HEK293T (cell line): ENCODE measurements at regions not wholly inside any gene's neighbourhood (a gene's known extent, or its start where the extent isn't known, plus 50 kb on each side); places are given as distances from the start of the nearest gene placed in this dataset.

Experiments
- CTCF ChIA-PET: fragments of 350-600 bp; formaldehyde crosslinking; extraction: SDS; loops from one replicate; lab custom pipeline; 2021; ENCODE audit warnings: antibody characterized with exemption, inconsistent platforms; lab: Yijun Ruan, JAX
- POLR2A ChIA-PET: fragments of 350-600 bp; formaldehyde crosslinking; extraction: SDS; loops from one replicate; lab custom pipeline; 2020; ENCODE audit warnings: antibody characterized with exemption, inconsistent platforms; lab: Yijun Ruan, JAX
- DNase-seq: peaks from one replicate; pipeline ENCODE4 v3.0.0; 2012; ENCODE audit warnings: mixed read lengths; ENCODE audit errors: extremely low spot score
- ARNT ChIP-seq: fragments of 450-650 bp; IDR thresholded peaks from 2 replicates; pipeline ENCODE4 v1.6.1; 2017; ENCODE audit warnings: mild to moderate bottlenecking
- BHLHE40 ChIP-seq: fragments of 450-650 bp; IDR thresholded peaks from 2 replicates; pipeline ENCODE4 v1.6.1; 2016; ENCODE audit warnings: mild to moderate bottlenecking, moderate library complexity, borderline replicate concordance
- CTBP1 ChIP-seq: fragments of 450-650 bp; IDR thresholded peaks from 2 replicates; pipeline ENCODE4 v1.6.1; 2016; ENCODE audit warnings: borderline replicate concordance
- ELF4 ChIP-seq: fragments of 450-650 bp; IDR thresholded peaks from 2 replicates; pipeline ENCODE4 v1.6.1; 2017; ENCODE audit warnings: antibody characterized with exemption
- FOXA1 ChIP-seq: fragments of 450-650 bp; IDR thresholded peaks from 2 replicates; pipeline ENCODE4 v1.6.1; 2016; ENCODE audit warnings: mild to moderate bottlenecking
- FOXK2 ChIP-seq: fragments of 450-650 bp; IDR thresholded peaks from 2 replicates; pipeline ENCODE4 v1.6.1; 2016; ENCODE audit warnings: mild to moderate bottlenecking
- FOXM1 ChIP-seq: fragments of 450-650 bp; IDR thresholded peaks from 2 replicates; pipeline ENCODE4 v1.6.1; 2017; ENCODE audit warnings: mild to moderate bottlenecking, borderline replicate concordance
- HDGF ChIP-seq: fragments of 450-650 bp; IDR thresholded peaks from 2 replicates; pipeline ENCODE4 v1.6.1; 2017; ENCODE audit warnings: antibody characterized with exemption, borderline replicate concordance
- L3MBTL2 ChIP-seq: fragments of 450-650 bp; conservative IDR thresholded peaks from 2 replicates; pipeline ENCODE4 v1.6.1; 2016; ENCODE audit warnings: mild to moderate bottlenecking
- LEF1 ChIP-seq: fragments of 450-650 bp; IDR thresholded peaks from 2 replicates; pipeline ENCODE4 v1.6.1; 2017; ENCODE audit warnings: mild to moderate bottlenecking, borderline replicate concordance
- NFRKB ChIP-seq: fragments of 450-650 bp; IDR thresholded peaks from 2 replicates; pipeline ENCODE4 v1.6.1; 2016; ENCODE audit warnings: mild to moderate bottlenecking, moderate library complexity
- PKNOX1 ChIP-seq: fragments of 450-650 bp; IDR thresholded peaks from 2 replicates; pipeline ENCODE4 v1.6.1; 2016
- SP1 ChIP-seq: fragments of 450-650 bp; IDR thresholded peaks from 2 replicates; pipeline ENCODE4 v1.6.1; 2017
- SUZ12 ChIP-seq: fragments of 450-650 bp; IDR thresholded peaks from 2 replicates; pipeline ENCODE4 v1.6.1; 2016; ENCODE audit warnings: mild to moderate bottlenecking
- TARDBP ChIP-seq: fragments of 450-650 bp; IDR thresholded peaks from 2 replicates; pipeline ENCODE4 v1.6.1; 2016
- ZNF384 ChIP-seq: fragments of 450-650 bp; IDR thresholded peaks from 2 replicates; pipeline ENCODE4 v1.6.1; 2016

GRCh38 chr13:67652887-67653286 is 422.8 kb upstream of the PCDH9 start:
- no peak for DNase-seq
- POLR2A ChIA-PET: no interaction called here
- TF ChIP-seq ZNF384 (peak; percentile 65), FOXA1 (no peak), CTBP1 (peak; percentile 87), FOXM1 (no peak), PKNOX1 (peak; percentile 96), BHLHE40 (no peak)
- CTCF ChIA-PET: interaction anchor here (0.7 to 1.7 kb wide), 3 partner anchors 10 to 167 kb away, joined by 3 to 4 read pairs (median 4); no protein-coding TSS in a partner anchor

- ChIA-PET POLR2A (no interaction called here), CTCF (interaction anchor here (1.7 kb wide), 1 partner anchor 9 kb away, joined by 4 read pairs; no protein-coding TSS in a partner anchor)
- peak; percentile 51 for DNase-seq
- TF ChIP-seq L3MBTL2 (peak; percentile 73), BHLHE40 (no peak), FOXK2 (no peak), CTBP1 (no peak), FOXA1 (no peak)
Measured at GRCh38 chr13:67651908-67652465, 421.9 kb upstream of the PCDH9 start.

GRCh38 chr13:67650471-67650870 is 420.3 kb upstream of the PCDH9 start:
- ChIA-PET CTCF (no interaction called here), POLR2A (no interaction called here)
- TF ChIP-seq ZNF384: no peak
- no peak for TF ChIP-seq L3MBTL2
- no peak for TF ChIP-seq ARNT
- no peak for TF ChIP-seq PKNOX1
- no peak for DNase-seq

GRCh38 chr13:67645874-67646467 is 415.8 kb upstream of the PCDH9 start:
- POLR2A ChIA-PET: no interaction called here
- CTCF ChIA-PET: no interaction called here

GRCh38 chr13:67643516-67644055 is 413.4 kb upstream of the PCDH9 start:
- DNase-seq: peak; percentile 63
- no peak for TF ChIP-seq HDGF
- no peak for TF ChIP-seq TARDBP
- no peak for TF ChIP-seq SP1
- TF ChIP-seq ZNF384: no peak
- no peak for TF ChIP-seq PKNOX1
- no peak for TF ChIP-seq NFRKB
- no peak for TF ChIP-seq LEF1
- no peak for TF ChIP-seq FOXK2
- TF ChIP-seq L3MBTL2: no peak
- TF ChIP-seq FOXM1: no peak
- no peak for TF ChIP-seq ELF4
- TF ChIP-seq SUZ12: no peak
- no peak for TF ChIP-seq BHLHE40
- TF ChIP-seq CTBP1: no peak
- ChIA-PET CTCF (interaction anchor here (0.6 to 1.7 kb wide), 5 partner anchors 9 to 809 kb away, joined by 3 to 5 read pairs (median 4); no protein-coding TSS in a partner anchor), POLR2A (interaction anchor here (0.5 kb wide), 1 partner anchor 23 kb away, joined by 3 read pairs; no protein-coding TSS in a partner anchor)

More at GRCh38 chr13:67645874-67646467, 415.8 kb upstream of the PCDH9 start:
- TF ChIP-seq ARNT: no peak
- no peak for TF ChIP-seq PKNOX1
- DNase-seq: no peak

GRCh38 chr13:67642657-67643056 is 412.5 kb upstream of the PCDH9 start:
- ChIA-PET POLR2A (no interaction called here), CTCF (interaction anchor here (1.7 kb wide), 1 partner anchor 10 kb away, joined by 4 read pairs; no protein-coding TSS in a partner anchor)
- DNase-seq: no peak
- TF ChIP-seq CTBP1 (no peak), ELF4 (no peak), BHLHE40 (no peak), LEF1 (no peak), FOXM1 (no peak), HDGF (no peak), ARNT (no peak), SUZ12 (no peak), L3MBTL2 (no peak), PKNOX1 (no peak), TARDBP (no peak), FOXK2 (no peak), FOXA1 (no peak), ZNF384 (no peak), NFRKB (no peak), SP1 (no peak)
